GM21619 (cell line): ENCODE measurements at regions not wholly inside any gene's neighbourhood (a gene's known extent, or its start where the extent isn't known, plus 50 kb on each side); places are given as distances from the start of the nearest gene placed in this dataset.
"Not testable (repeated sequence)": the region's sequence is repeated elsewhere in the genome, so short reads cannot be mapped to it uniquely, and the experiment has no call there.

Experiments
- ATAC-seq: cut with Tn5 transposase; IDR thresholded peaks from one replicate; pipeline ENCODE4 v1.9.1; 2021; ENCODE audit not compliant: unreplicated experiment

DNA sequence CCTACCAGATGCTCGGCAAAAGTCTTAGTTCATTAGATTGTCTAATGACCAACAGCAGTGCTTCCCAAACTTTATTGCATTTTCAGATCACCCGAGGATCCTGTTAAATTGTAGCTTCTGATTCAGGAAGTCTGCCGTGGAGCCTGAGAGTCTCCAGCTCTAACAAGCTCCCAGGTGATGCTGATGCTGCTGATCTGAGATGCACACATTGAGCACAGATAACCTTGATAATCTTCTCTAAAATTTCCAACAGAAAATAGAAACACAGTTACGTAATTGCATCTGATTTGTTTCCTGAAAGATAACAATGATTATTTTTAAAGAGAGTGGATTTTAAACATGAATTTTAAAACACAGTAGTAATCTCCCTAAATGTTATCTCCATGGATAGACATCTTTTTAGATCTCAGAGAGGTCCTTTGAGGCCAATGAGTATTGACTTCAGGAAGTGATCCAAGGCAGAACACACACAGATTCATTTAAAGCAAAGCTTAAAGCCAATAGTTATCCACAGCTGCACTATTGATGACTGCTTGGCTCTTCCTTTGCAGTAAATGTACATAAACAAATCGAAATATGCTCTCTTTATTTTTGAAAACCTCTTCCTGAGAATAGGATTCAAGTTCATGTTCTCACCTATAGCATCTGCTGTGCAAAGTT is 122.8 kb upstream of the TNPO1 start:
- no peak for ATAC-seq

DNA sequence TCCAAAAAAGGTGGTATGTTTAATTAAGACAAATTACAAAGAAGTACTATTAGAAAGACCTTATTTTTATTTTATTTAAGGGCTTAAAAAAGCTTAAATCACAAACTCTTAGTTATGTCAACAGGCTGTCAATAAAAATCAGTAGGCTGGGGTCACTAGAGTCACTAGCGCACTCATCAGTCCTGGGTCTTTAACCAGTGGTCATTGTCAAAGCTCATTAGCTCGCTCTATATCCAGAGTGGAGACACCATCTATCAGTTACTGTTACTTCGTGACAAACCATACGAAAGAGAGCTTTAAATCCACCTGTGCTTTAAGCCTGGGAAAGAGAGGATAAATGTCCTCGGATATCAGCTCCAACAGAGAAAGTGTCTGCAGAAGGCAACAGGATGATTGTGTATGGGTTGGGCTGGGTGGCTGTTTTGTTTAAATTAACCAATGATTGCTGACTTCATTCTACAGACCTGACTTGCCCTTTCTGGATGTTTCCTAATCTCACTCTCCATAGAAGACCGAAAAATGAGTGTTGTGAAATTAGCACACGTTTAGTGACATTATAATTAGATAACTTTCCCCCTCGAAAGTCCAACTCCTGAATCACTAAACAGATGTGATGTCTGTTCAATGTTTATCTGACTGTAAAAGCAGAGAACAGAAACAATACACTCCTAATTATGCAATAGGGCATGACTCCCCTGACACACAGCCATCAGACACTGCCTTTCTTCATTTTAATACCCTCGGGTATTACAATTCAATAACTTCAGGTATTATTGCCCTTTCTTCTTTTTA is 123.6 kb upstream of the TNPO1 start:
- no peak for ATAC-seq

DNA sequence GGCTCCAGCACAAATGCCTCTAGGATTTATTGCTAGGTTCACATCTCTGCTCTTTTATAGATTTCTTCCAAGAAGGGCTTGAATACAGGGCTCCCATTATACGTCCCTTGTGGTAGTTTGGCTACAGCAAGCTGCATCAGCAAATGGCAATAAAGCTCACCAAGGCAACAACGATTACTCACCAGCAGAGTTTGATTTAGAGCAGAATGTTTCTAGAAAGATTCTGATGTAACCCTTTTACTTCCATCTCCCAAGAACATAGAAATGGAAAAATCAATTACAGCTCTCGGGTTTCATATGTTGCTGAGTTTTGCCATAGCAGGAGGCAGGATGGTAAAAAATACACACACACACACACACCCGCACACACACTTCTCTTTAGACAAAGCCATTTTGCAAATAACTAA is 124.2 kb upstream of the TNPO1 start:
- no peak for ATAC-seq

DNA sequence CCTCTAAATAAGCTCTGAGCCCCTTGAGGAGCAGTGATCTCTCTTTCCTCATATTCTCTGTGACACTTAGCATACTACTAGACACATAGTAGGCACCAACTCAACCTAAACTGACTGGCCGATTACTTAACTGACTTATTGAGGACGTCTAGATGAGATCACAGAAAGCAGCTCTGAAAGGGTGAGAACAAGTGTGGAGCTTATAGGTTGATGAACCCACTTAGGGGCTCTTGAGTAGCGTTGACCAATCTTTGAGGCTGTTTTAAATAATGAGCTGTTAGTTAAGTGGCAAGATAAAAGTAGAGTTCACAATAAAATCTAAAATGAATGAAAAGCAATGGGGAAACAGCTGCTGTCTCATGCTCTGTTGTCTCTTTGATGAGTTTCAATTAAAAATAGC is 124.7 kb upstream of the TNPO1 start:
- ATAC-seq = no peak

DNA sequence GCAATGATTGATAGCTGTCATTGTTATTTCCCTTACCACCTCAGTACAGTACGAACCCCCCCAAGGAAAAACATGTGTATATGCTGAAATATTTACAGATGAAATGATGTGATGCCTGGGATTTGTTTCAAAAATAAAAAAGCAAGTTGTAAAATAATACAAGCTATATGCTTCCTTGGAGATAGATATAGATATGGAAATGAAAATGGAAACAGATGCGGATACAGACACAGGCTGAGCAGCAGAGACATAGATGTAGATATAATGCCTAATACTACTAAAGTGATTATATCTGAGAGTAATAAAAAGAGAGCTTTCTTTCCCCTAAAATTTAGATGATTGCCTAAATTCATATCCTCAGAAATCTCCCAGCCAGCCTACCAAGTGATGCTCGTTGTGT is 127.5 kb upstream of the TNPO1 start:
- no peak for ATAC-seq

DNA sequence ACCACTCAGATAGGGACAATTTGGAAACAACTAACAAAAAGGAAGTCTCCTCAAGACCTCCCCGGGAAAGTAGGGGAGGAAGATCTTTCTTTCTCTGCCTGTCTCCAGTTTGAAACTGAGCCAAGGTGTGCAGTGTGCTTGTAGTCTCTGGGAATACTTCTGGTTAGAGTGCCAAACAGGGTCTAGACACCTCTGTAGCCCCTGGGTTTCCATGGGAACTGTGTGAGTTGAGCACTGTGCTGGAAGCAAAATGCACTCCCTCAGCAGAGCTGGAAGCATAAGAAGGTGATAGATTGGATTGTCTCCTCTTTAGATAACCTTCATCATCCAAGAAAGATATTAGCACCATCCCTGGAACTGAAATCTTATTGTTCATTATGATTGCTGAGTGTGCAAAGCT is 129.2 kb upstream of the TNPO1 start:
- ATAC-seq = no peak

DNA sequence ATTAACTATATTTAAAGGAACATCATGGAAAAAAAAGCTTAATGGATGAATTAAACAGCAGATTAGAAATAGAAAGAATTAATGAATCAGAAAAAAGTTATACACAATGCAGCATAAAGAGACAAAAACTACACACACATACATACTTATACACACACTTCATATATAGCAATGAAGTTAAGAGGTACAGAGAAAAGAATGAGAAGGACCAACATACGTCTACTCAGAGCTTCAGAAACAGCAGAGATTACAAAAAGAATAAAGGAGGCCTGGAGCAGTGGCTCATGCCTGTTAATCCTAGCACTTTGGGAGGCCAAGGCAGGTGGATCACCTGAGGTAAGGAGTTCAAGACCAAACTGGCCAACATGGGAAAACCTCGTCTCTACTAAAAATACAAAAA is 133.9 kb upstream of the TNPO1 start:
- ATAC-seq = no peak

DNA sequence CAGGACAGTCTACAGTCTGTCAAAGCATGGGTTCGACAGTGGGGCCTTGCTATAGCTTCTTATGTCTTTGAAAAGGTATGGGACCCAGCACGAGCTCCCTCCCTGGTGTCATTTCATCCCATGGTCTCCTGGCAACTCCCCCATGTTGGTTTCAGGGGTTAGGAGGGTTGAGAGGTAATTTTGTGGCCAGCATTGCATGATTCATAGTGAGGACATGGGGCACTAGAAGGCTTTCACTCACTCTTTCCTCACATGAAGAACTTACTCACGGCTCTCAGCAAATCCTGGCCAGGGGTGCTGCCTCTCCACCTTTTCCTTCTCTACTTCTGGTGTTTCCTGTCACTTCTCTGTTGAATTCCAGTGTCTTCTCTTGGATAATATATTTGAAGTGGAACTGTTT is 134.7 kb upstream of the TNPO1 start:
- no peak for ATAC-seq

DNA sequence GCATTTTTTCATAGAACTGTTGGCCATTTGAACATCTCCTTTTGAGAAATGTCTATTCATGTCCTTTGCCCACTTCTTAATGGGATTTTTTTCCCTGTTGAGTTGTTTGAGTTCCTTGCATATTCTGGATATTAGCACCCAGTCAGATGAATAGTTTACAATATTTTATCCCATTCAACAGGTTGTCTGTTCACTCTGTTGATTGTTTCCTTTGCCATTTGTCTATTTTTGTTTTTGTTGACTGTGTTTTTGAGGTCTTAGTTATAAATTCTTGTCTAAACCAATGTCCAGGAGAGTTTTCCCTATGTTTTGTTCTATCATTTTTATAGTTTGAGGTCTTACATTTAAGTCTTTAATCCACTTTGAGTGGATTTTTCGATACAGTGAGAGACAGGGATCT is 139.0 kb upstream of the TNPO1 start:
- ATAC-seq = no peak

DNA sequence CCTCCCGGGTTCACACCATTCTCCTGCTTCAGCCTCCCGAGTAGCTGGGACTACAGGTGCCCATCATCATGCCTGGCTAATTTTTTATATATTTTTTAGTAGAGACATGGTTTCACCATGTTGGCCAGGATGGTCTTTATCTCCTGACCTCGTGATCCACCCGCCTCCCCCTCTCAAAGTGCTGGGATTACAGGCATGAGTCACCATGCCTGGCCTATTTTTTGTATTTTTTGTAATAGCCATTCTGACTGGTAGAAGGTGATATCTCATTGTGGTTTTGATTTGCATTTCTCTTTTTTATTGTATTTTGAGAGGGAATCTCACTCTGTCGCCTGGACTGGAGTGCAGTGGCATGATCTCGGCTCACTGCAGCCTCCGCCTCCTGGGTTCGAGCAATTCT is 139.6 kb upstream of the TNPO1 start:
- ATAC-seq = not testable (repeated sequence)

DNA sequence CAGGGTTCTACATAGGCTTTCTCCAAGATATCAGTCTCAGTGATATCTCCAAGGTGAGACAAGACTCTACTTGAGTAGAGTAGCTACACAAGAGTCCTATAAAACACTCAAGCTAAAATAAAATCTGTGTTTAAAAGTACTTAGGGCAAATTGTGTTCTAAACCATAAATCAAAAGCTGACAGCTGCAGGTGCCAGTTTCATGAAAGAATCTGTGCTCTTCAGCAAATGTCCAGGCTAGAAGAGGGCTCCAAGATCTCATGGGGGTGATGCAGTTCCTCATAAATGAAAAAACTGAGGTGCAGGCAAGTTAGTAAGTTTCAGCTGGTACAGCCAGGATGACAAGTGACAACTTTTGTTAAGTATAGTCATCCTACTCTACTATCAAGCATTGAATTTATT is 142.8 kb upstream of the TNPO1 start:
- no peak for ATAC-seq

DNA sequence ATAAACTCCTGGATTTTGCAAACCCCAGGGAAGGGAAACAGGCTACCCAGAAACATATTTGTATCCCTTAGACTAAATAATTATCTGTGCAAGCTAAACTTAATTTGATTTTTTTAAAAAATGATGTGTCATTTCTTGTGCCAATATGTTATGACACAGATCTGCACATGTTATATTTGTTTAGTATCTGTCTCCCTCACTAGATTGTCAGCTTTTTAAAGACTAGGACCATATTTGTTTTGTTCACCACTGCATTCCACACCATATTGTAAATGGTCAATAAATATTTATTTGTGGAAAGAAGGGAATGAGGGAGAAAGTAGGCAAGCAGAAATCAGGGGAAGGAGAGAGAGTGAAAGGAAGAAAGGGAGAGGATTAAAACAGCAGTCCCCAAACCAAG is 143.3 kb upstream of the TNPO1 start:
- ATAC-seq = no peak

DNA sequence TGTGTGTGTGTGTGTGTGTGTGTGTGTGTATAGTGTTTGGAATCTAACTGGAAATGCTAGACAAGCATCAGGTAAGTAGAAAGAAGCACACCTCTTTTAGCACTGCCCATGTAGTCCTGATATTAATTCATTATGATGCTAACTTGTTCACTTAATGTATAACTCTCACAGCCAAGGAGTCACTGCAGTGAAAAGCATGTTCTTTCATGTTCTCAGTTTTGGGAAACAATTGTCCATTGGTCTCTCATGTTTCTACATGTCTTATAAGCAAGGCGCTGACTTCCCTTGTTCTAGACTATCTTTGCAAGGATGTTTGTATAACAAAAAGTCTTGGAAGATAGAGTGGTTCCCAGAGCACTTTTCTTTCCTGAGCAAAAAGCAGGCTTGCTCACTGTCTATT is 148.8 kb upstream of the TNPO1 start:
- no peak for ATAC-seq

DNA sequence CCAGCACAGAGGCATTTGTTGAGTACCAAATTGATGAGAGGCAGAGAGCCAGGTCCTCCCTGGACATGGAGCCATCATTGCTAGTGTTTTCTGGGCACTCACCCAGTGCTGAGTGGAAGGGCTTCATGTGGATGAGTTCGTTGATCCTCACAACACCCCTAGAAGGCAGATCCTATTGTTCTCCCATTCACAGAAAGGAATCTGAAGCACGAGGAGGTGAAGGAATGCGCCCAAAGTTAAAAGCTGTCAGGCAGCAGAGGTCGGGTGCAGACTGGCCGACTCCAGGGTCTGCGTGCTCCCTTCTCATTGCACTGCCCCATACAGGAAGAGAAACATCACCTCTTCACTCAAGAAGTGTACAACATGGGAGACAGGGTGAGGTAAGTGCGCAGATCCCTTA is 153.5 kb upstream of the TNPO1 start:
- no peak for ATAC-seq

DNA sequence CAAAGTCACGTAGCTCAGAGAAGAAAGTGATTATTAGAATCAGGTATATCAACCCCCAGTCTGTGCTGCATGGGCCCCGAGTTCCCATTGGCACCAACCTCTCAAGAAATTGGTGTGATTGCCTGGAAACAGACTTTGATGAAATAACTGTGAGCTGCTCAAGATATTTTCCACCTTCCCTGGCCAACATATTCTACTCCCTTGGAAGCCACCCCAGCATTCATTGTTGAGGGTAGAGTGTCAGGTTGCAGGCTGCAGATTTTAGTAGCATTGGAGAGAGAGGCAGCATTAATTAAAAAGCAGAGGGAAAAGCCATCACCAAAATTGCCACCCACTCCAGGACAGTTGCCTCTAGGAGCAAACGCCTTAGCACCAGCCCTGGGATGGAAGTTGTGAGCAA is 154.2 kb upstream of the TNPO1 start:
- no peak for ATAC-seq

DNA sequence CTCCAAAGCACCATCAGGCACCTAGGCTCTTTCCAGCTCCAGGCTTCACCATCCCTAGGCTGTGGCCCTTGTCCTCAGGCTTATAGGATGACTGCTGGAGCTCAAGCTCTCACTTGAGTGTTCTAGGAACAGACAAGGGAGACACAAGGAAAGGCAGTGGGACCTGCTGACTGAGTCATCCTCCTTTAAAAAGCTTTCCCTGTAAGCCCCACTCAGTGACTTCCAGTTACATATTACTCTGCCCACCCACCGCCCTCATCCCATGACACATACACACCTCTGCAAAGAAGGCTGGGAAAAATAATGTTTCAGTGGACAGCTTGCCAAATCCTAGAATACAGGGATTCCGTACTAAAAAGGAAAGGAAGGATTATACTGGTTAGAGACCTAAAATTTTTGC is 154.2 kb upstream of the ZNF366 start:
- ATAC-seq = no peak

DNA sequence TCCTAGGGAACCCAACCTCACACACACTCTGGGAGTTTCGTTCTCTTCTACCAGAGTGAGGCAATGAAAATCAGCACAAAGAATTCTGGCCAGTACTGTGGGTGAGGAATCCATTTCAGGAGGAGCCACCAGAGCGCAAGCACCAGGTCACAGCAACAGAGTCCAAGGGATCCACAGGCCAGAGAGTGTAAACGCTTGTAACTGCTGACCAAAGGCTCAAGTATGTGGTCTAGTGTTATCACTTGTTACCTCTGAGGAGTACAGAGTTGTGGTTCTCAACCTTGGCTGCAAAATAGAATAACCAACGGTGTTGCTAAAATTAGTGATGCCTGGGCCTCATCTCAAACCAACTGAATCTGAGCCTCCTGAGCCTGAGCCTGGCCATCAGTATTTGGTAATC is 152.5 kb upstream of the ZNF366 start:
- ATAC-seq = no peak

DNA sequence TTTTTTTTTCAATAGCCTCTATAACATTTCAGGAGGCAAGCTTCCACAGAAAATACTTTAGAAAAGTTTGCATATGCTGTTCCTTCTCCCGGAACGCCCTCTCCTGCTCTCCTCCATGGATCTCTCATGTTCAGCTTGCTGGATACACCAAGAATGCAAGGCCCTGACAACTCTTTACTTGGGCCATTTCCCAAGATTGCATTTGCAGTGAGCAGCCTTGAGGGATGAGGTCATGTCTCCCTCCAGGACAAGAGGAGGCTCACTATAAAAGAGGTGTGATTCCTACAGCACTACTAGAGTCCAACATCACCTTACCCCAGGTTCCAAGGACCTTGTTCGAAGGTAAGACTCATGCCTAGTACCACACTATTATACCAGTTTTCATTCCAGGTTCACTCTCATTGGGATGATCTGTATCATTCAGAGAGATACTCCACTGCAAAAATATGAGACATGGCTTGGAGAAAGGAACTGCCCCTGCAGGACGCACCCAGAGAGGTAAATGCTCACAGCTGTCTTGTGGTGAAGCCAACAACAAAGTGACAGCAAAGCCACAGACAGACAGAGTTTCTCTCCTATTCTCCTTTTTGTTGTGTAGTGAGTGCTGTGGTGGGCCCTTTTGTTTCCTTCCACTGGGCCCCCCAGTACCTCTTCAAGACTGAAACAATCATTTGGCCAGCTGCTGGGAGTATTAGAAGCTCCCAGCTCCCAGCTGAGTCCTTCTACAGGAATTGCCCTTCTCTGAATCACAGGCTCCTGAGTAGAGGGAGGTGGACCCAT is 151.7 kb upstream of the ZNF366 start:
- no peak for ATAC-seq

DNA sequence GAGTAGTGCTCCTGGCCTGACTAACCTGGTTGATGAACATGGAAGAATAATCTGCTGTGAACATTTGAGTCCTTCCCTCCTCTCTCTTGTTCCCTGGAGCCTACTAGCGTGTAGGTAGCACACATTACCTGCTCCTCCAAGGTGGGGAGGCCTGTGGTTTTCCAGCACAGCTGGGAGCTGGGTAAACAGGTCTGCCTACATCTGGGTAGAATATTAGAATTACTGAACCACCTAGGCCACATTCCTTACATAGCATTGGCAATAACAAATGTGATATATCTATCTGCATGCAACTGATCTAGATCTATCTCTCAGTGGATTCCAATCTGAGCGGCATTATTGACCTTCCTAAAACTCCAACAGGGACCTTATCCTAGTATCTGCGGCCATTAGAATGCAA is 151.0 kb upstream of the ZNF366 start:
- no peak for ATAC-seq

DNA sequence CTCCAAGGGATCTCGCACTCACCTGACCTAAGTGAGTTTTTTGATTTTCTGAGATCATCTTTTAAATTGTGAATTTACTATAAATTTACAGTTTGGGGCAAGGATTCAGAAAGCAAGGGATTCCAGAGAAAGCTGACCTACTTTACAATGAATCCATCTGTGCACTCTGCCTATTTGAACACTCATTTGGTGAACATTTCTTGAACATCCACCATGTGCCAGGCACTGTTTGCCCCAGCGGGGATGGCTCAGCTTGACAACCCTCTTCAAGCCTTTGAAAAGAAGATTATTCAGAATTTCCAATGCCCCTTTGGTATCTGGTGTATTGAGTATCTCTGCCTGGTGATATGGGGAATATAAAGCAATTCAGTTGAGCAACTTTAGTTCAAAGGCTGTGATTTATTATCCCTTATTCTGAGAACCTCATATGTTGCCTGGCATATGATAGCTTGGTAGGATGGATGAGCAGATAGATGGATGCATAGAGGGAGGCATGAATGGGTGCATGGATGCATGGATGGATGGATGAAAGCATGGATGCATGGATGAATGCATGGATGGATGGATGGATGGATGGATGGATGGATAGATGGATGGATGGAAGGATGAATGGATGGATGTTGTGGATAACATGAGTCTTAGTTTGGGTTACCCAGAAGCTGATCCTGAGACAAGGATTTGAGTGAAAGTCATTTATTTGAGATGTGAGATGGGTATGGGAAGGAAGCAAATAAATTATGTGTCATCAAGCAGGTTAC is 149.7 kb upstream of the ZNF366 start:
- ATAC-seq = no peak

DNA sequence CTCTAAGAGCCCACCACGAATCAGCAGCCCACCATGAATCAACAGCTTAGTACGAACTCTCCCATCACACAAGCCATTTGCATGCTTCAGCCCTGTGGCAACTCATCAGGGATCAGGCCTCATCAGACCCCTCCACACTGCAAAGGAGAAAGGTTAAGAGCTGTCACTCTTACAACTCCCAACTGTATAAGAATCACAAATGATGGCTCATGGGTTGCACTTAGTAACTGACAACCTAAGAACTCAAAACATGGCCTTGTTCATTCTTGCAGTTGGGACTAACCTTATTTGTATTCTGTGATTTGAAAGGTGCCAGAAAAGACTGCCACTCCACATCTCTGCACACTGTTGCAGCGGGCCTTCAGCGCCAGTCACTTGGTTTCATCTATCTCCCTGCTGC is 149.1 kb upstream of the ZNF366 start:
- ATAC-seq = no peak
